Keratinocyte (primary cell): ENCODE measurements at regions not wholly inside any gene's neighbourhood (a gene's known extent, or its start where the extent isn't known, plus 50 kb on each side); places are given as distances from the start of the nearest gene placed in this dataset.

ENCODE experiments used
- CTCF ChIP-seq, 3 experiments: IDR thresholded peaks in 1 of 3; conservative IDR thresholded peaks in 1 of 3; optimal IDR thresholded peaks in 1 of 3; 2 replicates in 2 of 3; 3 replicates in 1 of 3; pipeline versions ENCODE3 to v1.5.1; 2011; ENCODE audit warnings: low read length in 3 of 3, mild to moderate bottlenecking in 3 of 3, moderate library complexity in 2 of 3, control low read depth in 1 of 3, inconsistent platforms in 1 of 3; ENCODE audit not compliant: insufficient read depth in 2 of 3; ENCODE audit errors: extremely low read depth in 1 of 3
- EZH2 ChIP-seq: IDR thresholded peaks from one replicate; pipeline ENCODE4 v1.6.1; 2012; ENCODE audit warnings: inconsistent platforms, mild to moderate bottlenecking, low read length, moderate library complexity

GRCh38 chr11:95716266-95716665, 73.3 kb downstream of the FAM76B start:
- no peak for TF ChIP-seq CTCF (optimal IDR thresholded peaks at IDR 0.05 in 1 of 3, IDR thresholded peaks at IDR 0.05 in 1 of 3, conservative IDR thresholded peaks at IDR 0.05 in 1 of 3; ENCODE audit: extremely low read depth in 1 of 3, insufficient read depth in 2 of 3, low read length in 3 of 3)
- TF ChIP-seq EZH2: no peak
